ENCODE measurements at regions not wholly inside any gene's neighbourhood (a gene's known extent, or its start where the extent isn't known, plus 50 kb on each side); places are given as distances from the start of the nearest gene placed in this dataset.

GRCh38 chr12:124094188-124094587 lies 121.2 kb downstream of the ZNF664 start:
- POLR2A ChIA-PET, result no interaction called here

GRCh38 chr12:124094733-124095132 lies 121.7 kb downstream of the ZNF664 start:
- no peak overlapping the region for H3K4me3 ChIP-seq (ENCODE audit: low read depth, low read length, poor library complexity, severe bottlenecking)
- no TSS peak for BruUV-seq (replicated peaks)
- no peaks in the 10 kb centered on the region for H3K36me3 ChIP-seq (ENCODE audit: insufficient read depth, low read length)
- ChIA-PET CTCF (ENCODE audit: unreplicated experiment) (no interaction called here), POLR2A (no interaction called here)
- intact Hi-C loops (cut with micrococcal nuclease; ENCODE audit: unreplicated experiment), result no loop called here
- H3K9me3 ChIP-seq (ENCODE audit: low read length), result no peaks in the 10 kb centered on the region
- no peak overlapping the region for H2AFZ ChIP-seq (ENCODE audit: low read length)
- no peaks in the 10 kb centered on the region for H3K79me2 ChIP-seq (ENCODE audit: insufficient read depth, low read depth, low read length)
- no peaks in the 10 kb centered on the region for H4K20me1 ChIP-seq (ENCODE audit: insufficient read depth, low read length)
- no peaks in the 10 kb centered on the region for H3K4me1 ChIP-seq (ENCODE audit: insufficient read depth, low read length, poor library complexity, severe bottlenecking)
- H3K27ac ChIP-seq (ENCODE audit: low read depth, low read length, poor library complexity, severe bottlenecking), result no peak overlapping the region
- no peak overlapping the region for H3K4me2 ChIP-seq (ENCODE audit: low read length)
- TF ChIP-seq CTCF (conservative IDR thresholded peaks at IDR 0.05; ENCODE audit: low read length), result no peak
- no peak for TF ChIP-seq EZH2phosphoT487 (IDR thresholded peaks at IDR 0.05; ENCODE audit: borderline replicate concordance, low read depth, low read length)
- no peak for DNase-seq (ENCODE audit: low spot score)
- H3K9me2 ChIP-seq (ENCODE audit: insufficient read depth, low read length), result no peaks in the 10 kb centered on the region

More at GRCh38 chr12:124094188-124094587, 121.2 kb downstream of the ZNF664 start:
- Histone ChIP-seq H3K27ac (ENCODE audit: low read depth, low read length, poor library complexity, severe bottlenecking) (no peak overlapping the region), H3K36me3 (ENCODE audit: insufficient read depth, low read length) (no peaks in the 10 kb centered on the region), H3K4me2 (ENCODE audit: low read length) (no peak overlapping the region), H3K9me3 (ENCODE audit: low read length) (no peaks in the 10 kb centered on the region), H3K4me3 (ENCODE audit: low read depth, low read length, poor library complexity, severe bottlenecking) (no peak overlapping the region), H3K9me2 (ENCODE audit: insufficient read depth, low read length) (no peaks in the 10 kb centered on the region), H4K20me1 (ENCODE audit: insufficient read depth, low read length) (no peaks in the 10 kb centered on the region), H3K79me2 (ENCODE audit: insufficient read depth, low read depth, low read length) (no peaks in the 10 kb centered on the region), H3K4me1 (ENCODE audit: insufficient read depth, low read length, poor library complexity, severe bottlenecking) (no peaks in the 10 kb centered on the region), H2AFZ (ENCODE audit: low read length) (no peak overlapping the region)
- CTCF ChIA-PET (ENCODE audit: unreplicated experiment), result no interaction called here
- TF ChIP-seq EZH2phosphoT487 (IDR thresholded peaks at IDR 0.05; ENCODE audit: borderline replicate concordance, low read depth, low read length) (no peak), CTCF (conservative IDR thresholded peaks at IDR 0.05; ENCODE audit: low read length) (no peak)
- intact Hi-C loops (cut with micrococcal nuclease; ENCODE audit: unreplicated experiment), result no loop called here
- no TSS peak for BruUV-seq (replicated peaks)
- DNase-seq (ENCODE audit: low spot score), result no peak

GRCh38 chr12:124096109-124096508 lies 123.1 kb downstream of the ZNF664 start:
- Histone ChIP-seq H3K27ac (ENCODE audit: low read depth, low read length, poor library complexity, severe bottlenecking) (no peak overlapping the region), H4K20me1 (ENCODE audit: insufficient read depth, low read length) (no peaks in the 10 kb centered on the region), H3K9me2 (ENCODE audit: insufficient read depth, low read length) (no peaks in the 10 kb centered on the region), H3K36me3 (ENCODE audit: insufficient read depth, low read length) (no peaks in the 10 kb centered on the region), H3K4me1 (ENCODE audit: insufficient read depth, low read length, poor library complexity, severe bottlenecking) (no peaks in the 10 kb centered on the region), H3K79me2 (ENCODE audit: insufficient read depth, low read depth, low read length) (no peaks in the 10 kb centered on the region), H2AFZ (ENCODE audit: low read length) (no peak overlapping the region), H3K4me3 (ENCODE audit: low read depth, low read length, poor library complexity, severe bottlenecking) (no peak overlapping the region), H3K4me2 (ENCODE audit: low read length) (no peak overlapping the region), H3K9me3 (ENCODE audit: low read length) (no peaks in the 10 kb centered on the region)
- TF ChIP-seq CTCF (conservative IDR thresholded peaks at IDR 0.05; ENCODE audit: low read length) (no peak), EZH2phosphoT487 (IDR thresholded peaks at IDR 0.05; ENCODE audit: borderline replicate concordance, low read depth, low read length) (no peak)
- no peak for DNase-seq (ENCODE audit: low spot score)
- no TSS peak for BruUV-seq (replicated peaks)
- ChIA-PET CTCF (ENCODE audit: unreplicated experiment) (interaction anchor here (0.6 kb wide), 1 partner anchor 496 kb away, joined by 11 read pairs; no protein-coding TSS in a partner anchor), POLR2A (no interaction called here)
- intact Hi-C loops (cut with micrococcal nuclease; ENCODE audit: unreplicated experiment), result no loop called here
